Ectodermal cell (in vitro differentiated cells): ENCODE measurements at regions not wholly inside any gene's neighbourhood (a gene's known extent, or its start where the extent isn't known, plus 50 kb on each side); places are given as distances from the start of the nearest gene placed in this dataset.

ENCODE experiments used
- H3K27ac ChIP-seq: 2 replicates; pipeline ENCODE4 v1.7.0; 2013; ENCODE audit warnings: mild to moderate bottlenecking, low read depth, low read length; ENCODE audit not compliant: insufficient read depth, poor library complexity, severe bottlenecking
- H3K27me3 ChIP-seq: 2 replicates; pipeline ENCODE4 v1.7.0; 2013; ENCODE audit warnings: mild to moderate bottlenecking, low read length; ENCODE audit not compliant: insufficient read depth, control insufficient read depth, poor library complexity, severe bottlenecking
- H3K36me3 ChIP-seq: one replicate; pipeline ENCODE4 v1.7.0; 2013; ENCODE audit warnings: low read length; ENCODE audit not compliant: control insufficient read depth, insufficient read depth
- H3K4me1 ChIP-seq: one replicate; pipeline ENCODE4 v1.7.0; 2013; ENCODE audit warnings: low read length; ENCODE audit not compliant: control insufficient read depth, insufficient read depth
- H3K4me3 ChIP-seq: 2 replicates; pipeline ENCODE4 v1.7.0; 2013; ENCODE audit warnings: low read depth, low read length, control low read depth; ENCODE audit not compliant: insufficient read depth
- H3K9me3 ChIP-seq: 2 replicates; pipeline ENCODE4 v1.7.0; 2013; ENCODE audit warnings: mild to moderate bottlenecking, low read length, moderate library complexity; ENCODE audit not compliant: control insufficient read depth
- WGBS, 2 experiments: methylation state at CpG; one replicate each; pipeline ENCODE4 v1.1.7; 2013; ENCODE audit warnings: missing lambda C conversion rate in 2 of 2; 5-methylcytosine and 5-hydroxymethylcytosine counted together

DNA sequence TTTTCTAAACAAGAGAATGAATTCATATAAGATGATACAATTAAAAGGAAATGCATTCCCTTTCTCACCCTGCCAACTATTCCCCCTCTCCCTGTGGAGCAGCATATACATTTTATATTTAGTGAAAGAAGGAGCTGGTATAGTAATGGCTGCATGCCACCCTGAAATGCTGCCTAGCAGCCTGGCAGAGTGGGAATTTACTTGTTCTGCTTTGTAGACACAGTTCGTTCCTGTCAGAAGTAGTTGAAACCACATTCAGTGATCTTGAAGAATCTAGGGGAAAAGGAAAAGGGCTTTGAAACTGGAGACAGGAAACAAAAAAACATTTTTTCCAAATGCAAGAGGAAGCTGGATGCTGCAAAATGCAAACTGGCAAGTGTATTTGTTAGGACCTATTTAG is 176.0 kb upstream of the PLEKHA5 start:
- WGBS, 2 experiments, result 84 to 91% methylated on average over 1 of the region's 1 CpG

DNA sequence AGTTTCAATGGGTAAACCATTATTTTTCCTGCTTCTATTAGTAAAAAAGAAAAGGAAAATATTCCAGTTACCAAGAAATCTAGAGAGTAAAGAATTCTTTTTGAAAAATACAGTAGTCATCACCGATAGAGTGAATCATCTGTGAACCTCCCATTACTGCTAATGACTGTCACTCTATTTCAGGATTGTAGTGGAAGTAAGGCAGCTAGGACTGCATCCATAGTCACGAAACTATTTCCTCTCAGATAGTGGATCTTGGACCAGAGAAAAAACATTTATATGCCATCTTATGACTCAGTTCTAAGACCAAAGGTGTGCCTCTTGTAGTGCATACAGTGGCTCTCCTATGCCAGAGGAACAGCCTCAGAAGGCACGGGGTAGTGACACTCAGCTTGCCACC is 173.9 kb upstream of the PLEKHA5 start:
- no peaks in the 10 kb centered on the region for H3K27me3 ChIP-seq
- H3K27ac ChIP-seq, result no peak overlapping the region
- H3K36me3 ChIP-seq, result no peaks in the 10 kb centered on the region
- H3K4me3 ChIP-seq, result no peak overlapping the region
- 89 to 90% methylated on average over 3 of the region's 3 CpGs for WGBS, 2 experiments
- H3K4me1 ChIP-seq, result peaks cover 4% of the 10 kb centered on the region
- no peaks in the 10 kb centered on the region for H3K9me3 ChIP-seq

More for the DNA sequence above, 176.0 kb upstream of the PLEKHA5 start:
- Histone ChIP-seq H3K27ac (no peak overlapping the region), H3K27me3 (no peaks in the 10 kb centered on the region), H3K4me3 (no peak overlapping the region), H3K9me3 (no peaks in the 10 kb centered on the region), H3K36me3 (no peaks in the 10 kb centered on the region), H3K4me1 (peaks cover 4% of the 10 kb centered on the region)

DNA sequence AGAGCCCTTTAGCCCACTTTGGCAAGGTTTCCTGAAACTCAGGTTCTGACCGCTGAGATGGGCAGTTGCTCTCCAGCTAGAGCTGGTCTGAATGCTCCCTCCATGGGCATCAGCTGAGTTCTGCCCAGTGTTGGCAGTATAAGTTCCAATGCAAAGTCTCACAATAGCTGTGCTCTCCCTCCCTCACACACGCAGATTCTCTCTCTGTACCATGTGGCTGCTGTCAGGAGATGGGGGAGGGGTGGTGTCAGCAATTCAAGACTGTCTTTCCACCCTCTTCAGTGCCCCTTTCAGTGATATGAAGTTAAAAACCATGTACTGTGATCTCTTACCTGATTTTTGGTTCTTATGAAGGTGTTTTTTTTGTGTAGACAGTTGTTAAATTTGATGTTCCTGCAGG is 164.3 kb upstream of the PLEKHA5 start:
- H3K27ac ChIP-seq, result no peak overlapping the region
- no peaks in the 10 kb centered on the region for H3K27me3 ChIP-seq
- no peak overlapping the region for H3K4me3 ChIP-seq
- H3K4me1 ChIP-seq, result peaks cover 9% of the 10 kb centered on the region
- WGBS, 2 experiments, result 51 to 54% methylated on average over 2 of the region's 2 CpGs
- H3K9me3 ChIP-seq, result no peaks in the 10 kb centered on the region
- no peaks in the 10 kb centered on the region for H3K36me3 ChIP-seq

DNA sequence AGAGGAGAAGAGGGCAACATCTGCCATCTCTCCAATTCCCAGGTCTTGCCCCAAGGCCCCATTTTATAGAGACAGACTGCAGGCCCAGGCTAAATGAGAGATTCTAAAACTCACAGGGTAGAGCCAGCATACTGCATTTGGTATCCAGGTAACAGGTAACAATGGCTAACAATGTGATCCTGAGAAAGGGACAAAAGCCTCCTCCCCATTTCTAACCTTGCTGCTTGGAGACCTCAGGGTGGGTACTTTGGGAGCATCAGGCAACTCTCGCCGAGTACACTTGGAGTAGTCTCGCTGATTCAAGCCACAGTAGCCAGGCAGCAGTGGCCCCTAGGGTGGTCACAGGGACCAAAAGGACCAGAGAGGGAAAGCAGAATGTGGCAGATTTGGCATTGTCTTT is 162.6 kb upstream of the PLEKHA5 start:
- Histone ChIP-seq H3K27ac (no peak overlapping the region), H3K4me1 (peaks cover 9% of the 10 kb centered on the region), H3K4me3 (no peak overlapping the region), H3K9me3 (no peaks in the 10 kb centered on the region), H3K27me3 (no peaks in the 10 kb centered on the region), H3K36me3 (no peaks in the 10 kb centered on the region)
- 93 to 94% methylated on average over 3 of the region's 3 CpGs for WGBS, 2 experiments

DNA sequence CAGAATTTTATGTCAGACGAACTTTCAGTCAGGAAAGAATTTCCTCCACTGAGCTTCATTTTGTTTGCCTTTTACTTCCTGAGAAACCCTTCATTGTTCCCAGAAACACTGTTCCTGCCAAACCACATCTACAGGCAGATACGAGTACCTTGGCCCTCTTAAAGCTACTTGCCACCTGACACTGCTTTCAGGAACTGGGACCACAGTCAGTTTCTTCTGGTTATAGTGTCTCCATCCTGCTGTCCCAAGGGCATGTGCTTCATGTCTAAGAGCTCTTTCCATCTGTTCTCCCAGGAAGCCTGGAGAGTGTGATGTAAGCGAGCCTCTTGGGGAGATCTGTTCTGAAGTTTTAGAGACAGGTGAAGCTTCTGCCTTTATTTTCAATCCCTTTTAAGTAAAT is 161.7 kb upstream of the PLEKHA5 start:
- no peak overlapping the region for H3K4me3 ChIP-seq
- peaks cover 9% of the 10 kb centered on the region for H3K4me1 ChIP-seq
- no peaks in the 10 kb centered on the region for H3K9me3 ChIP-seq
- WGBS, 2 experiments, result 93 to 96% methylated on average over 3 of the region's 3 CpGs
- H3K27ac ChIP-seq, result no peak overlapping the region
- H3K27me3 ChIP-seq, result no peaks in the 10 kb centered on the region
- no peaks in the 10 kb centered on the region for H3K36me3 ChIP-seq

DNA sequence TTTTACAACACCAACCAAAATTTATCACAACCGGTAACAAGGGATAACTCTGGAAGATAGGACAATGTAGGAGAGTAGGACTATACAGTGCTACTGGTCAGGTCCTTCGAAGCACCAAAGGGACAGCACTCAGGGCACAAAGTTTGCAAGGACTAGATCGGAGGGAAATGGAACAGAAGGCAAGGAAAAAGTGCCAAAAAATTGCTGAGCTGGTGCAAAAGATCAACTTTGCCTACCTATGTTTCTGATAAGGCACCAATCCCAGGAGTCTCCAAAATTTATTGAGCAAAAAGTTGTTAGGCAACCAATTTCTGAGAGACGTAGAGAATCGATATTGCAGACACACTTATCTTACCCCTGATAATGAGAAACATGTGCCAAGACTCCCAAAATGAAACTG is 160.0 kb upstream of the PLEKHA5 start:
- Histone ChIP-seq H3K27ac (no peak overlapping the region), H3K9me3 (no peaks in the 10 kb centered on the region), H3K4me3 (no peak overlapping the region), H3K27me3 (no peaks in the 10 kb centered on the region), H3K4me1 (peaks cover 9% of the 10 kb centered on the region), H3K36me3 (no peaks in the 10 kb centered on the region)
- WGBS, 2 experiments, result 94% methylated on average over 5 of the region's 5 CpGs

DNA sequence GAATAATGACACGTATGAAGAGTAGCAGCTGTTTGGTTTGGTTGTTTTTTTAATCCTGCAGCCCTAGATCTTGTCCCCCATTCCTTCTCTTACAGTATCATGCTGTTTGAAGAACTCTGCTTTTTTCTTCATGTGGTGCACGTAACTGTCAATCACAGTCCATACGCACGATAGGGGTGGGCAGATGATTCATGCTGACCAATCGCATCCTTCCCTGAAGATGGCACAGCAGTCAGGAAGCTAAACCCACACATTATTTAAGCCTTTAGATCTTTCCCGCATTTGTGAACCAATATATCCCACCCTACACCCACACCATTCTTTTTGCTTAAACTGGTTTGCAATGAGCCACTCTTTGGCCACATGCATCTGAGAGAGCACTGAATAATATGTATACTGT is 158.9 kb upstream of the PLEKHA5 start:
- Histone ChIP-seq H3K27ac (no peak overlapping the region), H3K36me3 (no peaks in the 10 kb centered on the region), H3K27me3 (no peaks in the 10 kb centered on the region), H3K9me3 (no peaks in the 10 kb centered on the region), H3K4me1 (no peaks in the 10 kb centered on the region), H3K4me3 (no peak overlapping the region)
- 80 to 89% methylated on average over 6 of the region's 6 CpGs for WGBS, 2 experiments

DNA sequence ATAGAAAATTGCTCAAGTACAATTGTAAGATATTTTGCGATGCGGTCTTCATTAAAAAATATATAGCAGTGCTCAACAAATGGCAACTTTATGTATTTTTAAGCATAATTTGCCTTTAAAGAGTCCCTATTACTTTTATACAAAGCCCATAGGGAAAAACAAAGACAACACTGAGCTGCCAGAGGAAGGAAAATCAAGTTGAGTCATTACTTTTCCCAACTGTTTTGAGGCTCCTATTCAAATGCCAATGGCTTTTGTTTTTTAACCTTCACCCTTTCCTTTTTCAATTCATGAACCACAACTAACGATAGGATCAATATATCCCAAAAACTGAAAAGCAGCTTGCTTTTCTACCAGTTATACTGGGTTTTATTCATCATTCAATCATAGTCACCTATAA is 157.6 kb upstream of the PLEKHA5 start:
- H3K4me3 ChIP-seq, result no peak overlapping the region
- H3K36me3 ChIP-seq, result no peaks in the 10 kb centered on the region
- H3K9me3 ChIP-seq, result no peaks in the 10 kb centered on the region
- H3K27me3 ChIP-seq, result no peaks in the 10 kb centered on the region
- no peaks in the 10 kb centered on the region for H3K4me1 ChIP-seq
- 0 to 27% methylated on average over 1 to 3 of the region's 3 CpGs for WGBS, 2 experiments
- no peak overlapping the region for H3K27ac ChIP-seq

DNA sequence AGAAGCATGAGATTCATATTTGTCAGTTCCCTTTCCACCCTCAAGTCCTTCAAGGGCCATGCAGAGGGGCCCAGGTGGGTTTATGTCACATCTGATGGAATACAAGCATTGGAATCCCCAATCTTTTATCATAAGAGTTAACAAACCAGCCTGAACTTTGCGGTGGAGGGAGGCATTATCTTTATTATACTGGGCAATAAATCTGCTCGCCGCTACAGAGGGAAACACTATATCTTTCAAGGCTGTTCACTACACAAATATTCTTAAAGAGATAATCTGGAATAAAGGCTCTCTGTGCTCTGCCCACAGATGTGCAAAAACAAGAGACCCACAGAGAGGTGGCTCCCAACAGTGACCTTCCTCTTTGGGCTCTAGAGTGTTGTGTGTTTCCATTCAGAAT is 153.6 kb upstream of the PLEKHA5 start:
- no peaks in the 10 kb centered on the region for H3K9me3 ChIP-seq
- no peaks in the 10 kb centered on the region for H3K4me1 ChIP-seq
- H3K36me3 ChIP-seq, result no peaks in the 10 kb centered on the region
- WGBS, 2 experiments, result 87 to 93% methylated on average over 3 of the region's 3 CpGs
- H3K4me3 ChIP-seq, result no peak overlapping the region
- no peak overlapping the region for H3K27ac ChIP-seq
- H3K27me3 ChIP-seq, result no peaks in the 10 kb centered on the region

DNA sequence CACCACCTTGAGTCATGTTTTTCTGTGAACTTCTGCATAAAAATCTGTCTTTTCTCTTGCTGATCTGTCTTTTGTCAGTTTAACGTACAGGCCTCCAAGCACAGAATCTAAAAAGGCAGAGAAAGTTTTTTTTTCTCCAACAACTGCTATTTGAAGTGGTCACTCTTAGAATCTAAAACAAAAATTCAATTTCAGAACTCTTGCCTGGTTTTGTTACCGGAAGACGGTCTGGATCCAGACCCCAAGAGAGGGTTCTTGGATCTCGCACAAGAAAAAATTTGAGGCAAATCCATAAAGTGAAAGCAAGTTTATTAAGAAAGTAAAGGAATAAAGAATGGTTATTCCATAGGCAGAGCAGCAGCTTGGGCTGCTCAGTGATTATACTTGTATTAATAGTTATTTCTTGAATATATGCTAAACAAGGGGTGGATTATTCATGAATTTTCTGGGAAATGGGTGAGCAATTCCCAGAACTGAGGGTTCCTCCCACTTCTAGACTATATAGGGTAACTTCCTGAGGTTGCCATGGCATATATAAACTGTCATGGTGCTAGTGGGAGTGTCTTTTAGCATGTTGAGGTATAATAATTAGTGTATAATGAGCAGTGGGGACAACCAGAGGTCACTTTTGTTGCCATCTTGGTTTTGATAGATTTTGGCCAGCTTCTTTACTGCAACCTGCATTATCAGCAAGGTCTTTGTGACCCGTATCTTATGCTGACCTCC is 150.0 kb upstream of the PLEKHA5 start:
- no peak overlapping the region for H3K4me3 ChIP-seq
- H3K9me3 ChIP-seq, result no peaks in the 10 kb centered on the region
- H3K36me3 ChIP-seq, result no peaks in the 10 kb centered on the region
- H3K27me3 ChIP-seq, result no peaks in the 10 kb centered on the region
- 86 to 88% methylated on average over 5 of the region's 5 CpGs for WGBS, 2 experiments
- no peak overlapping the region for H3K27ac ChIP-seq
- no peaks in the 10 kb centered on the region for H3K4me1 ChIP-seq

DNA sequence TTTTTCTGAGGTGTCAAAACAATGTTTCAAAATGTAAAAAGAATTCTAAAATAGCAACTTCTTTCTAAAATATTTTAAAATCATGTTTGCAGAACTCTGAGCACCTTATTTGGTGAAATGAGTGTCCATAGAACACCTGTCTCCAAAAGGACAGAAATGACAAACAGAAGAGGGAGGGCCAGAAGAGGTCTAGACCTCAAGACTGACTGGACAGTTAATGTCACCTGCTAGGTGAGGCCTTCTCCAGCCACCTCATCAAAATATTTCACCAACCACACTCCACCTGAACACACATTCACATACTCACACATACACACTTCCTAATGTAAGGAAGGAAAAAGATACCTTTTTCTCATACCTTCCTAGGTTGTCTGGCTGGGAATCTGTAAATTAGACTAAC is 147.8 kb upstream of the PLEKHA5 start:
- Histone ChIP-seq H3K4me3 (no peak overlapping the region), H3K27ac (no peak overlapping the region), H3K4me1 (no peaks in the 10 kb centered on the region), H3K36me3 (no peaks in the 10 kb centered on the region), H3K27me3 (no peaks in the 10 kb centered on the region), H3K9me3 (no peaks in the 10 kb centered on the region)
